ENCODE measurements at regions not wholly inside any gene's neighbourhood (a gene's known extent, or its start where the extent isn't known, plus 50 kb on each side); places are given as distances from the start of the nearest gene placed in this dataset.
"Not testable (repeated sequence)": the region's sequence is repeated elsewhere in the genome, so short reads cannot be mapped to it uniquely, and the experiment has no call there.

DNA sequence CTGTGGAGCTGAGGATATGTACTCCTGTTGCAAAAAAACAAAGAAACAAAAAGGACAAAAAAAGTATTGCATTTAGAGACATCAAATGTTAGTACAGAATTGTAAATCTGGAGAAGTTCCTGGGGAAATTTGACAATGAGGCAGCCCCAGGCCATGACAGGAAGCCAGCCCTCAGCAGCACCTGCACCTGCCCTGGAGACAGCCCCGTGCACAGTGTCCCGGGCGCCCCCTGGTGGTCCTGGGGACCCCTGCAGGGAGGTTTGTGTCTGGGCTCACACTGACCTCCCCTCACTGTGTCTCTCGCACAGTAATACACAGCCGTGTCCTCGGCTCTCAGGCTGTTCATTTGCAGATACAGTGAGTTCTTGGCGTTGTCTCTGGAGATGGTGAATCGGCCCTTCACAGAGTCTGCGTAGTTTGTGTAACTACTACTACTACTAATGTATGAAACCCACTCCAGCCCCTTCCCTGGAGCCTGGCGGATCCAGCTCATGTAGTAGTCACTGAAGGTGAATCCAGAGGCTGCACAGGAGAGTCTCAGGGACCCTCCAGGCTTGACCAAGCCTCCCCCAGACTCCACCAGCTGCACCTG is 590.1 kb downstream of the TMEM121 start:
- TF ChIP-seq, protein P1, sequence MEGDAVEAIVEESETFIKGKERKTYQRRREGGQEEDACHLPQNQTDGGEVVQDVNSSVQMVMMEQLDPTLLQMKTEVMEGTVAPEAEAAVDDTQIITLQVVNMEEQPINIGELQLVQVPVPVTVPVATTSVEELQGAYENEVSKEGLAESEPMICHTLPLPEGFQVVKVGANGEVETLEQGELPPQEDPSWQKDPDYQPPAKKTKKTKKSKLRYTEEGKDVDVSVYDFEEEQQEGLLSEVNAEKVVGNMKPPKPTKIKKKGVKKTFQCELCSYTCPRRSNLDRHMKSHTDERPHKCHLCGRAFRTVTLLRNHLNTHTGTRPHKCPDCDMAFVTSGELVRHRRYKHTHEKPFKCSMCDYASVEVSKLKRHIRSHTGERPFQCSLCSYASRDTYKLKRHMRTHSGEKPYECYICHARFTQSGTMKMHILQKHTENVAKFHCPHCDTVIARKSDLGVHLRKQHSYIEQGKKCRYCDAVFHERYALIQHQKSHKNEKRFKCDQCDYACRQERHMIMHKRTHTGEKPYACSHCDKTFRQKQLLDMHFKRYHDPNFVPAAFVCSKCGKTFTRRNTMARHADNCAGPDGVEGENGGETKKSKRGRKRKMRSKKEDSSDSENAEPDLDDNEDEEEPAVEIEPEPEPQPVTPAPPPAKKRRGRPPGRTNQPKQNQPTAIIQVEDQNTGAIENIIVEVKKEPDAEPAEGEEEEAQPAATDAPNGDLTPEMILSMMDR (IDR thresholded peaks at IDR 0.05), result not testable (repeated sequence)
- TF ChIP-seq POLR2A (IDR thresholded peaks at IDR 0.05); POLR2AphosphoS5 (IDR thresholded peaks at IDR 0.05; ENCODE audit: insufficient read depth in 1 of 2, low read depth in 1 of 2): not testable (repeated sequence)
